ENCODE measurements at regions not wholly inside any gene's neighbourhood (a gene's known extent, or its start where the extent isn't known, plus 50 kb on each side); places are given as distances from the start of the nearest gene placed in this dataset.

GRCh38 chr3:197421021-197421420 is 122.6 kb upstream of the DLG1 start:
- ChIA-PET CTCF (no interaction called here), POLR2A (no interaction called here)
- no peak overlapping the region for H3K27ac ChIP-seq (ENCODE audit: insufficient read depth, low read depth, low read length)

More at GRCh38 chr3:197421021-197421420, 122.6 kb upstream of the DLG1 start:
- intact Hi-C loops (cut with micrococcal nuclease): no loop called here
- H3K4me3 ChIP-seq (replicated peaks in 1 of 3; ENCODE audit: insufficient read depth in 1 of 3, low read depth in 1 of 3, low read length in 3 of 3): no peak overlapping the region
- H3K4me1 ChIP-seq (ENCODE audit: control insufficient read depth, extremely low read depth, insufficient read depth, low read length): peaks cover 7% of the 10 kb centered on the region
- BruUV-seq (replicated peaks): no TSS peak
- H3K27me3 ChIP-seq (ENCODE audit: control insufficient read depth in 2 of 2, insufficient read depth in 2 of 2, low read length in 2 of 2): peaks cover 4 to 10% of the 10 kb centered on the region in 2 experiments
- no peak overlapping the region for H2AFZ ChIP-seq (ENCODE audit: low read depth, low read length)
- H3K9me3 ChIP-seq (replicated peaks; ENCODE audit: control insufficient read depth, insufficient read depth, low read length): no peaks in the 10 kb centered on the region
- no peaks in the 10 kb centered on the region for H3K36me3 ChIP-seq (ENCODE audit: control insufficient read depth in 2 of 2, extremely low read depth in 1 of 2, insufficient read depth in 2 of 2, low read length in 2 of 2)
- H3K79me2 ChIP-seq (ENCODE audit: control insufficient read depth, insufficient read depth, low read length): no peaks in the 10 kb centered on the region
- no peaks in the 10 kb centered on the region for H4K20me1 ChIP-seq (replicated peaks; ENCODE audit: control insufficient read depth, extremely low read depth, insufficient read depth, low read length)
- FAIRE-seq: no peak
- H3K9me1 ChIP-seq (replicated peaks; ENCODE audit: control insufficient read depth, extremely low read depth, insufficient read depth, low read length): no peaks in the 10 kb centered on the region
- no peak for TF ChIP-seq POLR2A (IDR thresholded peaks at IDR 0.05; ENCODE audit: low read depth, low read length)
- TF ChIP-seq POLR2AphosphoS5 (IDR thresholded peaks at IDR 0.05; ENCODE audit: insufficient read depth, low read depth, low read length): no peak
- TF ChIP-seq GATA2 (IDR thresholded peaks at IDR 0.05; ENCODE audit: insufficient read depth, insufficient read length, low read depth, low read length): no peak
- TF ChIP-seq FOS (IDR thresholded peaks at IDR 0.05; ENCODE audit: borderline replicate concordance, insufficient read depth, low read length): no peak
- TF ChIP-seq MAX (IDR thresholded peaks at IDR 0.05; ENCODE audit: insufficient read depth, insufficient read length): no peak
- TF ChIP-seq EZH2 (IDR thresholded peaks at IDR 0.05; ENCODE audit: borderline replicate concordance, low read depth, low read length, severe bottlenecking): no peak
- no peak for TF ChIP-seq MYC (IDR thresholded peaks at IDR 0.05; ENCODE audit: low read depth, low read length)
- no peak for TF ChIP-seq JUN (IDR thresholded peaks at IDR 0.05; ENCODE audit: borderline replicate concordance, insufficient read depth, insufficient read length, low read depth)
- no peak for TF ChIP-seq CTCF (IDR thresholded peaks at IDR 0.05; ENCODE audit: extremely low read depth in 1 of 2, insufficient read depth in 1 of 2, low read depth in 1 of 2, low read length in 2 of 2)
- H3K4me2 ChIP-seq (ENCODE audit: insufficient read depth, low read length): no peak overlapping the region
- dilution Hi-C loops (cut with MboI; ENCODE audit: extremely low pct_ligation_motif_present, low sequenced_read_pairs): no loop called here
- no peak overlapping the region for H3K9ac ChIP-seq (replicated peaks; ENCODE audit: extremely low read depth, insufficient read depth, low read length)
- DNase-seq (ENCODE audit: low read depth, low spot score): no peak

Measured in endothelial cell of umbilical vein (primary cell).